Endodermal cell (in vitro differentiated cells): ENCODE measurements at regions not wholly inside any gene's neighbourhood (a gene's known extent, or its start where the extent isn't known, plus 50 kb on each side); places are given as distances from the start of the nearest gene placed in this dataset.

ENCODE experiments used
- DNase-seq: peaks from one replicate; pipeline ENCODE4 v3.0.0-alpha.2; 2017
- H3K27ac ChIP-seq: 2 replicates; pipeline ENCODE4 v1.5.1; 2013; ENCODE audit warnings: mild to moderate bottlenecking, low read depth, low read length, moderate library complexity
- H3K27me3 ChIP-seq: 2 replicates; pipeline ENCODE4 v1.6.1; 2013; ENCODE audit warnings: mild to moderate bottlenecking, low read length, moderate library complexity; ENCODE audit not compliant: insufficient read depth, control insufficient read depth, poor library complexity, severe bottlenecking
- H3K36me3 ChIP-seq: 2 replicates; pipeline ENCODE4 v1.7.0; 2013; ENCODE audit warnings: mild to moderate bottlenecking, low read length, moderate library complexity; ENCODE audit not compliant: control insufficient read depth, insufficient read depth
- H3K4me1 ChIP-seq: one replicate; pipeline ENCODE4 v1.7.0; 2013; ENCODE audit warnings: low read length; ENCODE audit not compliant: control insufficient read depth, insufficient read depth
- H3K4me3 ChIP-seq: 2 replicates; pipeline ENCODE4 v1.5.1; 2013; ENCODE audit warnings: mild to moderate bottlenecking, low read length, moderate library complexity
- H3K9ac ChIP-seq: 2 replicates; pipeline ENCODE4 v1.6.1; 2013; ENCODE audit warnings: mild to moderate bottlenecking, low read length, moderate library complexity; ENCODE audit not compliant: poor library complexity, severe bottlenecking; ENCODE audit errors: extremely low read depth
- H3K9me3 ChIP-seq: 2 replicates; pipeline ENCODE4 v1.6.1; 2013; ENCODE audit warnings: mild to moderate bottlenecking, low read length, moderate library complexity; ENCODE audit not compliant: control insufficient read depth
- H3K27ac Mint-ChIP-seq: 2 replicates; pipeline ENCODE4 v1.8.0; 2020; ENCODE audit warnings: mixed read lengths
- H3K27me3 Mint-ChIP-seq: 2 replicates; pipeline ENCODE4 v1.8.0; 2021; ENCODE audit warnings: mild to moderate bottlenecking, mixed read lengths; ENCODE audit not compliant: insufficient read depth
- H3K36me3 Mint-ChIP-seq: 2 replicates; pipeline ENCODE4 v1.8.0; 2020; ENCODE audit warnings: low read depth, mixed read lengths
- H3K4me1 Mint-ChIP-seq: 2 replicates; pipeline ENCODE4 v1.8.0; 2020; ENCODE audit warnings: mixed read lengths
- H3K4me3 Mint-ChIP-seq: 2 replicates; pipeline ENCODE4 v1.8.0; 2020; ENCODE audit warnings: mild to moderate bottlenecking, moderate library complexity, mixed read lengths
- H3K9me3 Mint-ChIP-seq: 2 replicates; pipeline ENCODE4 v1.8.0; 2020; ENCODE audit warnings: mild to moderate bottlenecking, mixed read lengths
- CTCF ChIP-seq: fragments of 200-600 bp; sonication (generic); conservative IDR thresholded peaks from 2 replicates; pipeline ENCODE4 v1.5.0; 2021; ENCODE audit warnings: antibody characterized with exemption, mild to moderate bottlenecking
- WGBS, 2 experiments: methylation state at CpG; one replicate each; pipeline versions ENCODE4 v1.1.5 to v1.1.7; 2013; ENCODE audit warnings: missing lambda C conversion rate in 2 of 2, mixed read lengths in 1 of 2; ENCODE audit not compliant: insufficient coverage in 1 of 2, insufficient read length in 1 of 2; 5-methylcytosine and 5-hydroxymethylcytosine counted together

GRCh38 chr18:22543769-22544168 lies 126.1 kb upstream of the CTAGE1 start:
- 78 to 97% methylated on average over 3 to 4 of the region's 4 CpGs for WGBS, 2 experiments
- no peaks in the 10 kb centered on the region for H3K36me3 Mint-ChIP-seq
- Histone ChIP-seq H3K27ac (no peak overlapping the region), H3K9ac (no peak overlapping the region), H3K4me3 (no peak overlapping the region), H3K27me3 (no peaks in the 10 kb centered on the region), H3K36me3 (no peaks in the 10 kb centered on the region), H3K4me1 (peaks cover 3% of the 10 kb centered on the region), H3K9me3 (no peaks in the 10 kb centered on the region)
- H3K27ac Mint-ChIP-seq: no peak overlapping the region
- H3K4me1 Mint-ChIP-seq: peaks cover 7% of the 10 kb centered on the region
- H3K4me3 Mint-ChIP-seq: no peak overlapping the region
- H3K9me3 Mint-ChIP-seq: no peaks in the 10 kb centered on the region
- DNase-seq: no peak
- TF ChIP-seq CTCF: no peak
- no peaks in the 10 kb centered on the region for H3K27me3 Mint-ChIP-seq

GRCh38 chr18:22544626-22545025 lies 126.9 kb upstream of the CTAGE1 start:
- peaks cover 7% of the 10 kb centered on the region for H3K4me1 Mint-ChIP-seq
- H3K36me3 ChIP-seq: no peaks in the 10 kb centered on the region
- no peak overlapping the region for H3K4me3 ChIP-seq
- peaks cover 3% of the 10 kb centered on the region for H3K4me1 ChIP-seq
- no peak for TF ChIP-seq CTCF
- H3K27ac Mint-ChIP-seq: no peak overlapping the region
- no peaks in the 10 kb centered on the region for H3K9me3 ChIP-seq
- no peaks in the 10 kb centered on the region for H3K27me3 ChIP-seq
- H3K36me3 Mint-ChIP-seq: no peaks in the 10 kb centered on the region
- no peak overlapping the region for H3K9ac ChIP-seq
- no peaks in the 10 kb centered on the region for H3K27me3 Mint-ChIP-seq
- no peak for DNase-seq
- no peak overlapping the region for H3K4me3 Mint-ChIP-seq
- H3K27ac ChIP-seq: no peak overlapping the region
- no peaks in the 10 kb centered on the region for H3K9me3 Mint-ChIP-seq
- 96 to 100% methylated on average over 2 to 3 of the region's 4 CpGs for WGBS, 2 experiments

GRCh38 chr18:22545066-22545760 lies 127.5 kb upstream of the CTAGE1 start:
- no peak for DNase-seq
- no peaks in the 10 kb centered on the region for H3K36me3 ChIP-seq
- TF ChIP-seq CTCF: no peak
- Mint-ChIP-seq H3K27me3 (no peaks in the 10 kb centered on the region), H3K27ac (no peak overlapping the region), H3K4me3 (no peak overlapping the region), H3K4me1 (peaks cover 7% of the 10 kb centered on the region), H3K36me3 (no peaks in the 10 kb centered on the region), H3K9me3 (no peaks in the 10 kb centered on the region)
- no peak overlapping the region for H3K4me3 ChIP-seq
- no peak overlapping the region for H3K9ac ChIP-seq
- no peaks in the 10 kb centered on the region for H3K27me3 ChIP-seq
- H3K27ac ChIP-seq: no peak overlapping the region
- H3K4me1 ChIP-seq: peaks cover 3% of the 10 kb centered on the region
- no peaks in the 10 kb centered on the region for H3K9me3 ChIP-seq
- 92 to 98% methylated on average over 5 of the region's 6 CpGs for WGBS, 2 experiments
